Gastrocnemius medialis (tissue), 4 donors: ENCODE measurements at regions not wholly inside any gene's neighbourhood (a gene's known extent, or its start where the extent isn't known, plus 50 kb on each side); places are given as distances from the start of the nearest gene placed in this dataset.

ENCODE experiments used
- ATAC-seq, 2 donors: fragments of 150-250 bp; one replicate each; pipeline ENCODE4 v1.9.1; 2016
- DNase-seq, 2 donors: peaks; one replicate each; pipeline ENCODE4 v3.0.0-alpha.2; 2019
- H3K27ac ChIP-seq, 4 donors: fragments of 200-600 bp; sonication (generic); 1 replicate in 1 of 4; 2 replicates in 3 of 4; pipeline ENCODE4 v1.5.1; 2016 to 2018; ENCODE audit warnings: mild to moderate bottlenecking in 2 of 4, moderate library complexity in 1 of 4
- H3K27me3 ChIP-seq, 3 donors: fragments of 200-600 bp; sonication (generic) in 2 of 3; 1 replicate in 1 of 3; 2 replicates in 2 of 3; pipeline versions ENCODE4 v1.5.1 to v1.6.0; 2016 to 2019; ENCODE audit warnings: mild to moderate bottlenecking in 1 of 3, moderate library complexity in 1 of 3
- H3K36me3 ChIP-seq, 2 donors: fragments of 200-600 bp; sonication (generic) in 1 of 2; one replicate each; pipeline ENCODE4 v1.5.1; 2017 to 2018
- H3K4me1 ChIP-seq, 2 donors: fragments of 200-600 bp; sonication (generic) in 1 of 2; one replicate each; pipeline ENCODE4 v1.5.1; 2016 to 2017; ENCODE audit warnings: mild to moderate bottlenecking in 2 of 2
- H3K4me3 ChIP-seq, 4 donors: fragments of 200-600 bp; sonication (generic) in 3 of 4; 1 replicate in 1 of 4; 2 replicates in 3 of 4; pipeline ENCODE4 v1.5.1; 2016 to 2019; ENCODE audit warnings: mild to moderate bottlenecking in 2 of 4
- H3K9me3 ChIP-seq, 3 donors: fragments of 200-600 bp; sonication (generic) in 2 of 3; 1 replicate in 1 of 3; 2 replicates in 2 of 3; pipeline ENCODE4 v1.5.1; 2016 to 2019
- POLR2A ChIP-seq, 2 donors: fragments of 450-650 bp; IDR thresholded peaks; one replicate each; pipeline ENCODE4 v1.6.1; 2017; ENCODE audit warnings: antibody characterized with exemption in 2 of 2, mild to moderate bottlenecking in 2 of 2, moderate library complexity in 2 of 2
- in situ Hi-C, 4 donors: fragments of 200-750 bp; cut with MboI; loops; one replicate each; pipeline versions ENCODE4 v1.15.0 to v1.8.0; 2017; ENCODE audit warnings: low sequenced_read_pairs in 4 of 4
- intact Hi-C: fragments of 100-400 bp; cut with DNase I; formaldehyde crosslinking; loops from one replicate; pipeline ENCODE4 v1.15.1; 2023; ENCODE audit warnings: low total_unique reads
- TF ChIP-seq, protein P1 (sequence below), 5 experiments: fragments of 450-650 bp in 3 of 5; fragments of 200-600 bp in 2 of 5; sonication (generic) in 2 of 5; IDR thresholded peaks in 4 of 5; conservative IDR thresholded peaks in 1 of 5; 1 replicate in 4 of 5; 2 replicates in 1 of 5; pipeline ENCODE4 v1.5.1; 2016 to 2019; ENCODE audit warnings: antibody characterized with exemption in 5 of 5, mild to moderate bottlenecking in 3 of 5, moderate library complexity in 3 of 5

DNA sequence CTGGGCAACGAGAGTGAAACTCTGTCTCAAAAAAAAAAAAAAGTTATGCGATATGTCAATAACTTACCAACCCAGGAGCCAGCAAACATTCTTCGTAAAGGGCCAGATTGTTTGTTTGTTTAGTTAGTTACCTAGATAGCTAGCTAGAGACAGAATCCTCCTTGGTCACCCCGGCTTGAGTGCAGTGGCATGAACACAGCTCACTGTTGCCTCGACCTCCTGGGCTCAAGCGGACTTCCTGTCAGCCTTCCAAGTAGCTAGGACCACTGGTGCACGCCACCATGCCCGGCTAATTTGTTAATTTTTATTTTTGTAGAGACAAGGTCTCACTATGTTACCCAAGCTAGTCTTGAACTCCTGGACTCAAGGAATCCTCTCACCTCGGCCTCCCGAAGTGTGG lies 113.0 kb downstream of the LITAF start:
- Histone ChIP-seq H3K27ac (no peak overlapping the region), H3K4me1 (no peaks in the 10 kb centered on the region), H3K27me3 (no peaks in the 10 kb centered on the region), H3K9me3 (no peaks in the 10 kb centered on the region), H3K4me3 (no peak overlapping the region), H3K36me3 (no peaks in the 10 kb centered on the region)
- no peak for TF ChIP-seq POLR2A (IDR thresholded peaks at IDR 0.05)
- TF ChIP-seq, protein P1, sequence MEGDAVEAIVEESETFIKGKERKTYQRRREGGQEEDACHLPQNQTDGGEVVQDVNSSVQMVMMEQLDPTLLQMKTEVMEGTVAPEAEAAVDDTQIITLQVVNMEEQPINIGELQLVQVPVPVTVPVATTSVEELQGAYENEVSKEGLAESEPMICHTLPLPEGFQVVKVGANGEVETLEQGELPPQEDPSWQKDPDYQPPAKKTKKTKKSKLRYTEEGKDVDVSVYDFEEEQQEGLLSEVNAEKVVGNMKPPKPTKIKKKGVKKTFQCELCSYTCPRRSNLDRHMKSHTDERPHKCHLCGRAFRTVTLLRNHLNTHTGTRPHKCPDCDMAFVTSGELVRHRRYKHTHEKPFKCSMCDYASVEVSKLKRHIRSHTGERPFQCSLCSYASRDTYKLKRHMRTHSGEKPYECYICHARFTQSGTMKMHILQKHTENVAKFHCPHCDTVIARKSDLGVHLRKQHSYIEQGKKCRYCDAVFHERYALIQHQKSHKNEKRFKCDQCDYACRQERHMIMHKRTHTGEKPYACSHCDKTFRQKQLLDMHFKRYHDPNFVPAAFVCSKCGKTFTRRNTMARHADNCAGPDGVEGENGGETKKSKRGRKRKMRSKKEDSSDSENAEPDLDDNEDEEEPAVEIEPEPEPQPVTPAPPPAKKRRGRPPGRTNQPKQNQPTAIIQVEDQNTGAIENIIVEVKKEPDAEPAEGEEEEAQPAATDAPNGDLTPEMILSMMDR (IDR thresholded peaks at IDR 0.05 in 4 of 5, conservative IDR thresholded peaks at IDR 0.05 in 1 of 5): no peak
- DNase-seq: no peak
- ATAC-seq: no peak
- intact Hi-C loops: no loop called here
- in situ Hi-C loops: no loop called here

DNA sequence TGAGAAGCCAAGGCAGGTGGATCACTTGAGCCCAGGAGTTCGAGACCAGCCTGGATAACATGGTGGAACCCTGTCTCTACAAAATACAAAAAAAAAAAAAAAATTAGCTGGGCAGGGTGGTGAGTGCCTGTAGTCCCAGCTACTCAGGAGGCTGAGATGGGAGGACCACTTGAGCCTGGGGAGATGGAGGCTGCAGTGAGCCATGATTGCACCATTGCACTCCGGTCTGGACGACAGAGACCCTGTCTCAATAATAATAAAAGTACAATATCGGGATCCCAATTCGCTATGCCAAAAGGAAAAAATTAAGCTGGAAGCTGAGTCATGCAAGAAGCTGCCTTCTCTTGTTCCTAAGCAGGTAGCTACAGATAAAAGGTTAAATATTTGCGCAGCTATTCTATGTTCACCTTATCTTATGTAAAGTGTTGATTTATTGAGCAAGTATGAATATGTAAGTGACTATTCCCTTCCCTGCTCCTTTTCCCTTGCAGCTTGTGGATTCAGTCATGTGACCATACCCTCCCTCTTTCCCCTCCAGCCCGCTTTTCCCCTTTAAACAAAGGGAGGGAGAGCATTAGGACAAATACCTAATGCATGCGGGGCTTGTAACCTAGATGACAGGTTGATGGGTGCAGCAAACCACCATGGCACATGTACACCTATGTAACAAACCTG lies 112.0 kb downstream of the LITAF start:
- no peak overlapping the region for H3K4me3 ChIP-seq
- no peak overlapping the region for H3K27ac ChIP-seq
- TF ChIP-seq, protein P1 (IDR thresholded peaks at IDR 0.05 in 4 of 5, conservative IDR thresholded peaks at IDR 0.05 in 1 of 5): no peak
- no peak for TF ChIP-seq POLR2A (IDR thresholded peaks at IDR 0.05)
- no peaks in the 10 kb centered on the region for H3K4me1 ChIP-seq
- H3K27me3 ChIP-seq: no peaks in the 10 kb centered on the region
- no peaks in the 10 kb centered on the region for H3K9me3 ChIP-seq
- H3K36me3 ChIP-seq: no peaks in the 10 kb centered on the region
- in situ Hi-C loops (no loop called here), intact Hi-C loops (no loop called here)
- DNase-seq: no peak
- no peak for ATAC-seq

DNA sequence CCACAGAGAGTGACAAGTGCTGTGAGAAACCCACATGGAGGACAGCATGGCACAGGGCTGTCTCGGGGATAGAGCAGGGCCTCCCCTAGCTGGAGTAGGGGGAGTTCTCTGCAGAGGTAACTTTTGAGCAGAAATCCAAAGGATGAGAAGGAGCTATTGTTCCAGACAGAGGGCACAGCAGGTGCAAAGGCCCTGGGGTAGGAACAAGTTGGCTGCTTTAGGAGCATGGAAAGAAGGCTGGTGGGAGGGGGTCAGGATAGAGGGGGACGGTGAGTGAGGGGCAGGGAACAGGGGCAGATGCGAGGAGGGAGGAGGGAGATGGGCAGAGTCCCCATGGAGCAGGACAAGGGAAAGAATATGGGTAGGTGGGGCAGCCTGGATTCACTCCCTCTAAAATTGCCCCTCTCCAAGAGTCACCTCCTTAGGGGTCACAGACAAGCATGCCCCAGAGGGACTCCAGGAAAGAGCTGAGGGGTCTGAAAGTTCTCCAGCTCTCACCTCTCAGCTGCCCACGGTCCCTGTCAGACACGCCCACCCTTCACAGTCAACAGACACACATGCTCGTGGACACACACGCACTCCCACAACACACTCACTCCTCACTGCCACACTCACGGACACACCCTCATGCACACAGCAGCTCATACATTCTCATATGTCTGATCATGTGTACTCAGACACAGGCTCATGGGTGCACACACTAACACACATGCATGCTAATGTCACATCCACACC lies 110.7 kb downstream of the LITAF start:
- in situ Hi-C loops: no loop called here
- H3K27ac ChIP-seq: no peak overlapping the region

DNA sequence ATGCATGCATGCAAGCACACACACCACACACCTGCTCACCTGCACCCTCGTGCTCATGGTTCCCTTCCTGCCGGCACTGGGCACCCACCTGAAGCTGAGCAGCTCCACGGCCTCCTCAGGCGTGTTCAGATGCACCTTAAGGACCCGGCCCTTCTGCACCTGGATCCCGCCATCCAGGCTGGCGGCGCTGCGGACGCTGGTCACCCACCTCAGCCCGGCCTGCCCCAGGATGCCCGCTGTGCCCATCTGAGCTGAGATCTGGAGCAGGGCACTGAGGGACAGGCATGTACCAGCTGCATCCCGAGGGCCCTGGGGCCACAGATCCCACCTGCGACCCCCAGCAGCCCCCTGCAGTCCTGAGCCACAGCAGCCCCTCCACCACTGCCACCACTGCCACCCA lies 110.0 kb downstream of the LITAF start:
- TF ChIP-seq, protein P1 (IDR thresholded peaks at IDR 0.05 in 4 of 5, conservative IDR thresholded peaks at IDR 0.05 in 1 of 5): no peak
- TF ChIP-seq POLR2A (IDR thresholded peaks at IDR 0.05): no peak
- Histone ChIP-seq H3K4me1 (no peaks in the 10 kb centered on the region), H3K4me3 (no peak overlapping the region), H3K9me3 (no peaks in the 10 kb centered on the region), H3K36me3 (no peaks in the 10 kb centered on the region), H3K27me3 (no peaks in the 10 kb centered on the region), H3K27ac (no peak overlapping the region)
- DNase-seq (no peak), ATAC-seq (no peak)
- intact Hi-C loops: no loop called here
- in situ Hi-C loops: no loop called here

More for the DNA sequence above, 110.7 kb downstream of the LITAF start:
- Histone ChIP-seq H3K27me3 (no peaks in the 10 kb centered on the region), H3K4me3 (no peak overlapping the region), H3K36me3 (no peaks in the 10 kb centered on the region), H3K9me3 (no peaks in the 10 kb centered on the region), H3K4me1 (no peaks in the 10 kb centered on the region)
- intact Hi-C loops: no loop called here
- ATAC-seq (no peak), DNase-seq (no peak)
- TF ChIP-seq, protein P1 (IDR thresholded peaks at IDR 0.05 in 4 of 5, conservative IDR thresholded peaks at IDR 0.05 in 1 of 5): no peak
- no peak for TF ChIP-seq POLR2A (IDR thresholded peaks at IDR 0.05)
